OCI-LY3 (cell line): ENCODE measurements at regions not wholly inside any gene's neighbourhood (a gene's known extent, or its start where the extent isn't known, plus 50 kb on each side); places are given as distances from the start of the nearest gene placed in this dataset.
"Not testable (repeated sequence)": the region's sequence is repeated elsewhere in the genome, so short reads cannot be mapped to it uniquely, and the experiment has no call there.

ENCODE experiments used
- CTCF ChIP-seq: fragments of 200-600, 300-600 bp; sonication (generic); IDR thresholded peaks from 2 replicates; pipeline ENCODE4 v1.5.1; 2014; ENCODE audit warnings: antibody characterized with exemption, low read length, low read depth
- EZH2phosphoT487 ChIP-seq: fragments of 200-600 bp; shearing (Covaris generic); IDR thresholded peaks from 2 replicates; pipeline ENCODE4 v1.6.1; 2018; ENCODE audit warnings: antibody characterized with exemption, mixed run types, low read depth

GRCh38 chr18:15003636-15004269 lies 255.8 kb downstream of the ANKRD30B start:
- TF ChIP-seq CTCF, EZH2phosphoT487: not testable (repeated sequence)
